ENCODE measurements at regions not wholly inside any gene's neighbourhood (a gene's known extent, or its start where the extent isn't known, plus 50 kb on each side); places are given as distances from the start of the nearest gene placed in this dataset.

DNA sequence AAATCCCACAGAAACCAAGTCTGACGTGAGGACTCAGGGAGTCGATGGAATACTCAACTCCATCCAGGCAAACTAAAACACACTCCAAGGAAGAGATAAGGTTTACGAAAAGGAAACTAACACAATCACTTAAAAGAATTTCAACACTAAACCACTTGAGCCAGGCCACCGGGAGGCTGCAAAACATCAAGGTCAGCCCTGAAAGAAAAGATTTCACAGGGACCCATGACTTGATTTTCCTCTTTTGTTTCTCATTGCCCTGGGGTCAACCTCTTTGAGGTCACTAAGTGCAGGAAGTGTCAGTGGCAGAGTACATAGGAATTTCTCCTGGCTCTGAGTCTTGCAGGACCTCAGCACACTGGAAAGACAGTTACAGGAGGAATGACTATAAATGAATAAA, 77.8 kb upstream of the TARS1 start:
- H3K4me3 ChIP-seq (ENCODE audit: low read length): no peak overlapping the region
- no peaks in the 10 kb centered on the region for H3K4me1 ChIP-seq (ENCODE audit: control insufficient read depth, insufficient read depth, low read length)
- no peak overlapping the region for H3K9ac ChIP-seq (ENCODE audit: low read length)
- H3K9me3 ChIP-seq (ENCODE audit: control insufficient read depth, low read length): no peaks in the 10 kb centered on the region
- no peaks in the 10 kb centered on the region for H3K27me3 ChIP-seq (ENCODE audit: control insufficient read depth, insufficient read depth, low read length)
- no peaks in the 10 kb centered on the region for H3K36me3 ChIP-seq (ENCODE audit: control insufficient read depth, insufficient read depth, low read length)

DNA sequence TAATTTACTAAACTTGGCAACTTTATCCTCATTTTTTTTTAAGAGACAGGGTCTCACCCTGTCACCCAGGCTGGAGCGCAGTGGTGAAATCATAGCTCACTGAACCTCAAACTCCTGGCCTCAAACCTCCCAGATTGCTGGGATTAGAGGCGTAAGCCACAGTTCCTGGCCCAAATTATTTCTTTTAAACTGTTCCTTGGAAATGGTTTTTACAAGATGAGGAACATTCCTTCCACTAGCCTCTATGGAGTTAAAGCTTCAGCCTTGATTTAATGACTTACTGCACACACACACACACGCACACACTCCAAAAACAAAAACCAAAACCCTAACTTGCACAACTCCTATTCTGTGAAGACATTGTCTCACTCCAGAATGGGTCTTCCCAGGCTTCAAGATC, 77.2 kb upstream of the TARS1 start:
- Histone ChIP-seq H3K36me3 (ENCODE audit: control insufficient read depth, insufficient read depth, low read length) (no peaks in the 10 kb centered on the region), H3K27me3 (ENCODE audit: control insufficient read depth, insufficient read depth, low read length) (no peaks in the 10 kb centered on the region), H3K4me3 (ENCODE audit: low read length) (no peak overlapping the region), H3K9me3 (ENCODE audit: control insufficient read depth, low read length) (no peaks in the 10 kb centered on the region), H3K4me1 (ENCODE audit: control insufficient read depth, insufficient read depth, low read length) (no peaks in the 10 kb centered on the region), H3K9ac (ENCODE audit: low read length) (no peak overlapping the region)

DNA sequence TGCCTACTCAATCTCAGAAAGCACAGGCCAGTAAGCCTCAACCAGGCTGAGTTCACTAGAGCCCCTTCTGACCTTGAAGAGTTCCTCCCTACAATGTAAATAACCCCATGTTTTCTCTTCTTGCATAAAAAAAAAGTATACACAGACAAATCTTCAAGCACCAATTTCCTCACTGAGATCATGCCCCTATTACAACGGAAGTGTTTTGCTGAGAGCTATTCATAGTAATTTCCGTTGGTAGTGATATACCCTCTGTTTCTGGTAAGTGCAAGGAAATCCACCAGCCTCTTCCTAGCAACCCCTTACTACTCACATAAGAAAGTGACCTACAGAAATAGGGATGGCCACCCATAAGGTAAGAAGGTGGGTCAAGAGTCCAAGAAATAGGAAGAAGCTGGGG, 76.4 kb upstream of the TARS1 start:
- H3K4me3 ChIP-seq (ENCODE audit: low read length): no peak overlapping the region
- no peaks in the 10 kb centered on the region for H3K27me3 ChIP-seq (ENCODE audit: control insufficient read depth, insufficient read depth, low read length)
- no peaks in the 10 kb centered on the region for H3K9me3 ChIP-seq (ENCODE audit: control insufficient read depth, low read length)
- no peak overlapping the region for H3K9ac ChIP-seq (ENCODE audit: low read length)
- no peaks in the 10 kb centered on the region for H3K36me3 ChIP-seq (ENCODE audit: control insufficient read depth, insufficient read depth, low read length)
- no peaks in the 10 kb centered on the region for H3K4me1 ChIP-seq (ENCODE audit: control insufficient read depth, insufficient read depth, low read length)

DNA sequence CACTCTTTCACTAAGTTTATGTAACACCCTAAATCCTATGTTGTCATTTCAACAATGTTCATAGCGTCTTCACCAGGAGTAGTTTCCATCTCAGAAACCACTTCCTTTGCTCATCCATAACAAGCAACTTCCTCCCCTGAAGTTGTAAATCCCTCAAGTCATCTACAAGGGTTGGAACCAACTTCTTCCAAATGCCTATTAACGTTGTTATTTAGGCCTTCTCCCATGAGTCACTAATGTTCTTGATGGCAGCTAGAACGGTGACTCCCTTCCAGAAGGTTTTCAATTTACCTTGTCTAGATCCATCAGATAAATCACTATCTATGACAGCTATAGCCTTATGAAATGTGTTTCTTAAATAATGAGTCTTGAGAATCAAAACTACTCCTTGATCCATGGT, 73.3 kb upstream of the TARS1 start:
- H3K4me3 ChIP-seq (ENCODE audit: low read length): no peak overlapping the region
- H3K4me1 ChIP-seq (ENCODE audit: control insufficient read depth, insufficient read depth, low read length): no peaks in the 10 kb centered on the region

DNA sequence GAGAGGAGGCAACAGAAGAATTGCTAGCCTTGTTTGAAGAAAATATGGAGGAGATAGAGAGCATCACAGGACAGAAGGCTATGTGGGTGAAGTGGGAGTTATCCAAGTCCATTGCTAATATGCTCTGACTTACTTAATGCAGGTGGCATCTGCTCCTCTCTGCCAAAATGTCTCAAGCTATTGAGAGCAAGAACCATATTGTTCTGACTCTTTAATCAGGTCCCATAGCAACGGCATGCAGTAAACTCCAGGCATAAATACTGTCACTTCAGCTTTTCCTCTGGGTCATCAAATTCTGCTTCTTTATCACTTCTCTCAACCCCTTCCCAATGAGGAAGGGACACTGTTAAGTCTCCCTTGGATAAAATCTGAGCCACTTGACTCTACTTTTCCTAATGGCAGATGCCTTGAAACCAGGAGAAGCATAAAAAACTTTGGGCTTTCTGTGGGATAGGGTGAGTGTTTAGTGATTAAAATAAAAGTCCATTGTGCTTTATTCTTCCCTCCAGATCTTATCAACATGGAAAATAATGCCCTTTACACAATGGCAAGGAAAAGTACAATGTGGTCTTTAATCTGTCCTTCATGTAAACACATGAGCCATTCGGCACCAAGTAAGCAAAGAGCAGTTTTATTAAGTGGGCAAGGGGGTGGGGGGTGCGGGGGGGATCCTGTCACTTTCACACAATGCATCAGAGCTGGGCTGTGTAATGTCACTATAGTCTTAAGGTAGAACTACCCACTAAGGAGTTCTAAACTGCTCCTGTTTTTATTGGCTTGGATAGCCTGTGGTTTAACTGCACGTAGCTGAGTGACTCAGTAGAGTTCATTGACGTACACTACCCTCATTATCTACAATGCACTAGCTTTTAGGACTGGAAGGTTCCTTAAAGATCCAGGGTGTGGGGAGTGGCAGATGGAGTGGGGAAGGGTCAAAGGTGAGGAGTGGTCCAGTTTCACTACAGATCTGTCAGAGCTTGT, 71.0 kb upstream of the TARS1 start:
- Histone ChIP-seq H3K4me1 (ENCODE audit: control insufficient read depth, insufficient read depth, low read length) (no peaks in the 10 kb centered on the region), H3K4me3 (ENCODE audit: low read length) (no peak overlapping the region), H3K27me3 (ENCODE audit: control insufficient read depth, insufficient read depth, low read length) (no peaks in the 10 kb centered on the region), H3K36me3 (ENCODE audit: control insufficient read depth, insufficient read depth, low read length) (no peaks in the 10 kb centered on the region), H3K9ac (ENCODE audit: low read length) (no peak overlapping the region), H3K9me3 (ENCODE audit: control insufficient read depth, low read length) (no peaks in the 10 kb centered on the region)

More for the DNA sequence above, 73.3 kb upstream of the TARS1 start:
- H3K27me3 ChIP-seq (ENCODE audit: control insufficient read depth, insufficient read depth, low read length): no peaks in the 10 kb centered on the region
- H3K36me3 ChIP-seq (ENCODE audit: control insufficient read depth, insufficient read depth, low read length): no peaks in the 10 kb centered on the region
- H3K9me3 ChIP-seq (ENCODE audit: control insufficient read depth, low read length): no peaks in the 10 kb centered on the region
- no peak overlapping the region for H3K9ac ChIP-seq (ENCODE audit: low read length)

DNA sequence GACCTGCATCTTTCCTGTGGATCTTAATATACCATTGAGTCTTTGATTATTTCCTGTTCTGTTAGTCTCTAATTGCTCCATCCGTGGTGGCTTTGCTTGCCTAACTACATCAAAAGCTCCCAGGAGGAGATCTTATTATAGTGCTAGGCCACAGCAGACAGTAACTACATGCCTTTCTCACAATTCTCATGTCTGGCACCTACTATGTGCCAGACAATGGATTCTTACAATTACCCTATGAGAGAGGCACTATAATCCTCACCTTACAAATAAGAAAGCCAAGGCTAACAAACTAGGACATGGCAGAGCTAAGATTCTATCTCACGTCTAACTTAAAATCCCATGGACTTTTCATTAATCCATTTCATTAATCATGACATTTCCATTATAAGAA, 70.3 kb upstream of the TARS1 start:
- Histone ChIP-seq H3K4me3 (ENCODE audit: low read length) (no peak overlapping the region), H3K9me3 (ENCODE audit: control insufficient read depth, low read length) (no peaks in the 10 kb centered on the region), H3K36me3 (ENCODE audit: control insufficient read depth, insufficient read depth, low read length) (no peaks in the 10 kb centered on the region), H3K27me3 (ENCODE audit: control insufficient read depth, insufficient read depth, low read length) (no peaks in the 10 kb centered on the region), H3K4me1 (ENCODE audit: control insufficient read depth, insufficient read depth, low read length) (no peaks in the 10 kb centered on the region), H3K9ac (ENCODE audit: low read length) (no peak overlapping the region)

DNA sequence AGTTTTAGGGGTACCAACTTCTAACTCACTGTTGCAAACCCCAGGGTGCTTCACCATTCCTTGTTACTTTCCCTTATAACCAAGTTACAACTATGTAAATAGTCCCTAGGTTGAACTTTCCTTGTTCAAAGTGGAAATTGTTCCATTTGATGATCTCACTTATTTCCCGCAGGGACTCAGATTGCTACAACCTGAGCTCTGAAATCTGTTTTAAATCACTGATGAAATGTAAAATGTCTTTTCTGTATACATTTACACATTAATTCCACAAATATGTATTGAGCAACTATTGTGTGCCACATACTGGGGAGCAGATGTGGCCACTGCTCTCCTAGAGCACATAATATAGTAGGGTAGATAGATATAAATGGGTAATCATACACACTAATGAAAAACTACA, 69.1 kb upstream of the TARS1 start:
- no peaks in the 10 kb centered on the region for H3K27me3 ChIP-seq (ENCODE audit: control insufficient read depth, insufficient read depth, low read length)
- H3K4me3 ChIP-seq (ENCODE audit: low read length): no peak overlapping the region
- H3K4me1 ChIP-seq (ENCODE audit: control insufficient read depth, insufficient read depth, low read length): no peaks in the 10 kb centered on the region

DNA sequence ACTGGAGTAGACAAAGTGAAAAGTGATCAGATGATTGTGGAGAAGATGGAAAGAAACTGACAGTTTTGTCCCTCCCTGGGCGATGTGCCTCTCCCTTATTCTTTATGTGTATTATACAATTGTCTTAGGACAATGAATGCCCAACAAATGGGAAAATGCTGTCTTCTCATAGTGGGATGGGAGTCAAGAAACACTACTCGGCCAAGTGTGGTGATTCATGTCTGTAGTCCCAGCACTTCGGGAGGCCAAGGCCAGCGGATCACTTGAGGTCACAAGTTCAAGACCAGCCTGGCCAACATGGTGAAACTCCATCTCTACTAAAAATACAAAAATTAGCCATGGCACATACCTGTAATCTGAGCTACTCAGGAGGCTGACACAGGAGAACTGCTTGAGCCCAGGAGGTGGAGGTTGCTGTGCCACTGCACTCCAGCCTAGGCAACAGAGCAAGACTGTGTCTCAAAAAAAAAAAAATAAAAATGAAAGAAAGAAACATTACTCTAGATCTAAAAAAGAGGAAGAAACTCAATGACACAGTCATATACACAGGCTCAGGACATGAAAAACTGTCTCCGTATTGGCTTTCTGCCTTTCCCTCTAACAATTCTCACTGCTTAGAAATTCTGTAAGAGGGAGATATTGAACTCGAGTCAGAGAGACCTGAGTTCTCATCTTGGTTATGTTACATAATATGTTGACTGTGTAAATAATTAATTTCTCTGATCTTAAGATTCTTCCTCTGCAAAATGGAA, 67.9 kb upstream of the TARS1 start:
- no peaks in the 10 kb centered on the region for H3K27me3 ChIP-seq (ENCODE audit: control insufficient read depth, insufficient read depth, low read length)
- no peaks in the 10 kb centered on the region for H3K4me1 ChIP-seq (ENCODE audit: control insufficient read depth, insufficient read depth, low read length)

More for the DNA sequence above, 69.1 kb upstream of the TARS1 start:
- Histone ChIP-seq H3K36me3 (ENCODE audit: control insufficient read depth, insufficient read depth, low read length) (no peaks in the 10 kb centered on the region), H3K9me3 (ENCODE audit: control insufficient read depth, low read length) (no peaks in the 10 kb centered on the region), H3K9ac (ENCODE audit: low read length) (no peak overlapping the region)

DNA sequence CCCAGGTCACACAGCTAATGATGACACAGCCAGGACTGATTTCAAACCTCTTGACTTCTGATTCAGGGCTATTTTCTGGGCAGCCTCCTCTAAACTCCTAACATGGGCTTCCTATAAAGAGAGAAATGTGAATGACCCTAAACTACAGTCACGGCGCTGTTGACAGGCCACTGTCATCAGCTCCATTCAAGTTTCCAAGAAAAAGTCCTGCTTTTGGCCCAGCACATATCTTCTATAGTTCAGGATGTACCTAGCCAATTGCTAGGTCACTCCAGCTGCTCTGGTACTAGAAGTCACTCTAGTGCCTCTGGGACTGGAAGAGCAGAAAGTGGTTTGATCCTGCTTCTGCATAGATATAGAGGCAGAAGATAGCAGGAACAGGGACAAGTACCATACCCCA, 64.9 kb upstream of the TARS1 start:
- H3K36me3 ChIP-seq (ENCODE audit: control insufficient read depth, insufficient read depth, low read length): no peaks in the 10 kb centered on the region
- H3K4me3 ChIP-seq (ENCODE audit: low read length): no peak overlapping the region
- no peaks in the 10 kb centered on the region for H3K9me3 ChIP-seq (ENCODE audit: control insufficient read depth, low read length)
- no peak overlapping the region for H3K9ac ChIP-seq (ENCODE audit: low read length)
- no peaks in the 10 kb centered on the region for H3K27me3 ChIP-seq (ENCODE audit: control insufficient read depth, insufficient read depth, low read length)
- H3K4me1 ChIP-seq (ENCODE audit: control insufficient read depth, insufficient read depth, low read length): no peaks in the 10 kb centered on the region

More for the DNA sequence above, 67.9 kb upstream of the TARS1 start:
- Histone ChIP-seq H3K4me3 (ENCODE audit: low read length) (no peak overlapping the region), H3K36me3 (ENCODE audit: control insufficient read depth, insufficient read depth, low read length) (no peaks in the 10 kb centered on the region), H3K9ac (ENCODE audit: low read length) (no peak overlapping the region), H3K9me3 (ENCODE audit: control insufficient read depth, low read length) (no peaks in the 10 kb centered on the region)

DNA sequence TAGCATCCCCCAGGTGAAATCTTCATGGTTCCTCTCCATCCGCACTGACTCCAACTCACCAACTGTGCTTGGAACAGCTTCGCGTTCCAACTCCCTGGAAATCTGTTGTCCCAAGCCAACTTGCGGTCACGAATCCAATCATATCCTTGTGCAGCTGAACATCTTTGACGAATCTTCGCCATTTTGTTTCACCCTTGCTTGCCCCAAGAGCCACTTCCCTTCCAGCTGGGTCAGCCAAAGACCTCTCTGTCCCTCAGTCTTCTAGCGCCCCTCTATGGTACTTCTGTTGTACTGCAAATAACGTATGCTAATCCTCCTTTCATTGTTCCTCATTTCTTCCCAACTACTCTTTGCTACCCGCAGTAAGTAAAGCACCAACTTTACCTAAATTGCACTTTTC, 61.0 kb upstream of the TARS1 start:
- Histone ChIP-seq H3K4me3 (ENCODE audit: low read length) (no peak overlapping the region), H3K9me3 (ENCODE audit: control insufficient read depth, low read length) (no peaks in the 10 kb centered on the region), H3K27me3 (ENCODE audit: control insufficient read depth, insufficient read depth, low read length) (no peaks in the 10 kb centered on the region), H3K36me3 (ENCODE audit: control insufficient read depth, insufficient read depth, low read length) (no peaks in the 10 kb centered on the region), H3K4me1 (ENCODE audit: control insufficient read depth, insufficient read depth, low read length) (no peaks in the 10 kb centered on the region), H3K9ac (ENCODE audit: low read length) (no peak overlapping the region)

DNA sequence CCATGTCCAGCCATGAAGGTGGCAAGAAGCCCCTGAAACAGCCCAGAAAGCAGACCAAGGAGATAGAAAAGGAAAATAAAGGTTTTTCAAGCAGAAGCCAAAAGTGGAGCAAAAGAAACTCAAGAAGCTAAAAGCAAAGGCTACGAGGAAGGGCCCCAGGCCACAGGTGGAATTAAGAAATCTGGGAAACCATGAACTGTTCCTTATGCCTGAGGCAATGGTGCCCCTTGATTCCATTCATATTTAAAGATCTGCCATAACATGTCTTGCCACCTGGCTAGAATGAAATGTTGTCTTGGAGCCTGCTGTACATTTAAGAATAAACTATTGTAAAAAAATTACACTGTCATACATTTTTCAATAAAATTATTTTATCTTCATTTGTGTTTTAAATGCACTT, 59.5 kb upstream of the TARS1 start:
- H3K36me3 ChIP-seq (ENCODE audit: control insufficient read depth, insufficient read depth, low read length): no peaks in the 10 kb centered on the region
- H3K27me3 ChIP-seq (ENCODE audit: control insufficient read depth, insufficient read depth, low read length): no peaks in the 10 kb centered on the region
- H3K9me3 ChIP-seq (ENCODE audit: control insufficient read depth, low read length): no peaks in the 10 kb centered on the region
- no peak overlapping the region for H3K4me3 ChIP-seq (ENCODE audit: low read length)
- H3K4me1 ChIP-seq (ENCODE audit: control insufficient read depth, insufficient read depth, low read length): no peaks in the 10 kb centered on the region
- no peak overlapping the region for H3K9ac ChIP-seq (ENCODE audit: low read length)
